ENCODE measurements at regions not wholly inside any gene's neighbourhood (a gene's known extent, or its start where the extent isn't known, plus 50 kb on each side); places are given as distances from the start of the nearest gene placed in this dataset.

- H3K4me3 ChIP-seq (ENCODE audit: low read depth, low read length): no peak overlapping the region
- no peak for DNase-seq (ENCODE audit: low read depth)
- TF ChIP-seq CTCF (IDR thresholded peaks at IDR 0.05; ENCODE audit: control insufficient read depth, extremely low read depth, insufficient read depth): no peak
Measured at GRCh38 chr22:48021991-48022401, 1259.5 kb downstream of the TBC1D22A start.

GRCh38 chr22:48018346-48018745, 1255.9 kb downstream of the TBC1D22A start:
- TF ChIP-seq CTCF (IDR thresholded peaks at IDR 0.05; ENCODE audit: control insufficient read depth, extremely low read depth, insufficient read depth): no peak
- H3K4me3 ChIP-seq (ENCODE audit: low read depth, low read length): no peak overlapping the region
- DNase-seq (ENCODE audit: low read depth): no peak

- no peak for TF ChIP-seq CTCF (IDR thresholded peaks at IDR 0.05; ENCODE audit: control insufficient read depth, extremely low read depth, insufficient read depth)
- no peak overlapping the region for H3K4me3 ChIP-seq (ENCODE audit: low read depth, low read length)
- DNase-seq (ENCODE audit: low read depth): no peak
Measured at GRCh38 chr22:48015701-48016100, 1253.3 kb downstream of the TBC1D22A start.

- no peak for DNase-seq (ENCODE audit: low read depth)
- no peak overlapping the region for H3K4me3 ChIP-seq (ENCODE audit: low read depth, low read length)
- no peak for TF ChIP-seq CTCF (IDR thresholded peaks at IDR 0.05; ENCODE audit: control insufficient read depth, extremely low read depth, insufficient read depth)
Measured at GRCh38 chr22:48004936-48005335, 1242.5 kb downstream of the TBC1D22A start.

- no peak for DNase-seq (ENCODE audit: low read depth)
- H3K4me3 ChIP-seq (ENCODE audit: low read depth, low read length): no peak overlapping the region
- no peak for TF ChIP-seq CTCF (IDR thresholded peaks at IDR 0.05; ENCODE audit: control insufficient read depth, extremely low read depth, insufficient read depth)
Measured at GRCh38 chr22:48004038-48004437, 1241.6 kb downstream of the TBC1D22A start.

- TF ChIP-seq CTCF (IDR thresholded peaks at IDR 0.05; ENCODE audit: control insufficient read depth, extremely low read depth, insufficient read depth): no peak
Measured at GRCh38 chr22:48001101-48001500, 1238.7 kb downstream of the TBC1D22A start.

GRCh38 chr22:47997612-47998011, 1235.2 kb downstream of the TBC1D22A start:
- no peak overlapping the region for H3K4me3 ChIP-seq (ENCODE audit: low read depth, low read length)
- TF ChIP-seq CTCF (IDR thresholded peaks at IDR 0.05; ENCODE audit: control insufficient read depth, extremely low read depth, insufficient read depth): no peak
- no peak for DNase-seq (ENCODE audit: low read depth)

More at GRCh38 chr22:48001101-48001500, 1238.7 kb downstream of the TBC1D22A start:
- no peak for DNase-seq (ENCODE audit: low read depth)
- no peak overlapping the region for H3K4me3 ChIP-seq (ENCODE audit: low read depth, low read length)
